Activated CD4-positive, alpha-beta memory T cell treated with anti-CD3 and anti-CD28 coated beads for 36 hours (primary cell): ENCODE measurements at regions not wholly inside any gene's neighbourhood (a gene's known extent, or its start where the extent isn't known, plus 50 kb on each side); places are given as distances from the start of the nearest gene placed in this dataset.

Experiments
- CTCF ChIA-PET: fragments of 350-600 bp; sonication (Branson Sonifier 250); formaldehyde crosslinking; loops from one replicate; lab custom pipeline; 2021; ENCODE audit warnings: antibody characterized with exemption, inconsistent platforms; lab: Charles Lee
- POLR2A ChIA-PET: fragments of 350-600 bp; sonication (Branson Sonifier 250); formaldehyde crosslinking; loops from one replicate; lab custom pipeline; 2021; ENCODE audit warnings: antibody characterized with exemption; lab: Charles Lee
- DNase-seq: peaks from one replicate; pipeline ENCODE4 v3.0.0-alpha.2; 2020
- H3K27ac Mint-ChIP-seq: one replicate; pipeline ENCODE4 v1.8.0; 2021; ENCODE audit warnings: mixed read lengths
- H3K27me3 Mint-ChIP-seq: one replicate; pipeline ENCODE4 v1.8.0; 2021; ENCODE audit warnings: mixed read lengths
- H3K36me3 Mint-ChIP-seq: one replicate; pipeline ENCODE4 v1.8.0; 2021; ENCODE audit warnings: mixed read lengths
- H3K4me1 Mint-ChIP-seq: one replicate; pipeline ENCODE4 v1.8.0; 2021; ENCODE audit warnings: low read depth, mixed read lengths
- H3K4me3 Mint-ChIP-seq: one replicate; pipeline ENCODE4 v1.8.0; 2021; ENCODE audit warnings: mild to moderate bottlenecking, mixed read lengths
- H3K9me3 Mint-ChIP-seq: one replicate; pipeline ENCODE4 v1.8.0; 2021; ENCODE audit warnings: mixed read lengths
- intact Hi-C: fragments of 100-400 bp; cut with micrococcal nuclease; formaldehyde crosslinking; loops from one replicate; pipeline ENCODE4 v1.15.1; 2023

DNA sequence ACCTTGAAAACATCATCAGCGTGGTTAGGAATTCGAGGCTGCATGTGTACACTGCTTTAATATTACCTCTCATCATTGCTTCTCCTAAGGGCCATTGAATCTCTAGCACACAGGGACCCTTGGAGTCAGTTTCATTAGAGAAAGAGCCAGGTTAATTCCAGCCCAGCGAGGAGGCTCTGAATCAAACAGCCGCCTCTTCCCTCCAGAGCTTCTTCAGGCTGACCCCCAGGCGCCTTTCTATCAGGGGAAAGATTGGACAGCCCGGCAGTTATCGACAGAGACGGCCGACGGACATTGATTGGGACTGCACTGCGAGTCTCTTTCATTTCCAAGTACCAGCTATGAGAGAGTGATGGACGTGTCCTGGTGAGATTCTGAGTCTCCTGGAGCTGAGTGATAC, 159.2 kb downstream of the ANKRD60 start:
- no peaks in the 10 kb centered on the region for H3K9me3 Mint-ChIP-seq
- no peak for DNase-seq
- H3K4me1 Mint-ChIP-seq, result no peaks in the 10 kb centered on the region
- ChIA-PET CTCF (no interaction called here), POLR2A (no interaction called here)
- H3K36me3 Mint-ChIP-seq, result no peaks in the 10 kb centered on the region
- no peak overlapping the region for H3K4me3 Mint-ChIP-seq
- intact Hi-C loops, result no loop called here
- peaks cover 8% of the 10 kb centered on the region for H3K27me3 Mint-ChIP-seq
- no peak overlapping the region for H3K27ac Mint-ChIP-seq

DNA sequence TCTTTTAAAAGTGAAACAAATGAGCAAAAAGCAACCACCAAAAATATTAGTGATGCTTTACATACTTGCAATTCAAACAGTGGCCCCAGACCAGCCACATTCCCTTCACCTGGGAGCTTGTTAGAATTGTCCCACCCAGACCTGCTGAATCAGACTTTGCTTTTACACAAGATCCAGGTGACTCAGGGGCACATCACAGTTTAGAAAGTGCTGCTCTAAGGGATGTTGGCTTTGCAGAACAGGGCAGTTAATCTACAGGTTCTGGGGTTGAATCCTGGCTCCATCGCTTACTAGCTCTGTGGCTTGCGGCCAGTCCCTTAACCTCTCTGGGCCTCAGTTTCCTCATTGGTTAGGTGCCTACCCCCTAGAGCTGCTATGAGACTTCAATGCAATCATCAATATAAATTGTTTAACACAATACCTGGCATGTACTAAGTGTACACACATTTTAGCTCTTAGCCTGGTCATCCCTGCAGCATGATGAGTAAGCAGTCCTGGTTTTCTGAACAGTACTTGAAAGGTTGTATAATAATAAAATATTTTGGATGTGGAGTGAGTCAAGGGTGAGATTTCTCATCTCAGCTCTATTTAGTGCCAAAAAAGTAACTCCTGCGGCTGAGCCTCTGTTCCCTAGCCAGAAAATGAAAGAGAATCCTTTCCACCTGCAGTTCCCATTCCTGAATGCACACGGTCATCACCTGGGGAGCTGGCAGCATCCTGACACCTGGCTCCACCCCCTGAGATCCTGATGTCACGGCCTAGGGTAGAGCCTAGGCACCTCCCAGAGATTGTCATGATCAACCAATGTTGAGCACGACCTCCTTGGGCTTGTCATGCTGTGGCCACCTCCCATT, 162.7 kb downstream of the ANKRD60 start:
- Mint-ChIP-seq H3K27me3 (peaks cover 6% of the 10 kb centered on the region), H3K27ac (no peak overlapping the region), H3K36me3 (no peaks in the 10 kb centered on the region), H3K4me3 (no peak overlapping the region), H3K9me3 (peaks cover 11% of the 10 kb centered on the region), H3K4me1 (no peaks in the 10 kb centered on the region)
- DNase-seq, result no peak
- CTCF ChIA-PET, result no interaction called here
- intact Hi-C loops, result no loop called here
- POLR2A ChIA-PET, result no interaction called here

DNA sequence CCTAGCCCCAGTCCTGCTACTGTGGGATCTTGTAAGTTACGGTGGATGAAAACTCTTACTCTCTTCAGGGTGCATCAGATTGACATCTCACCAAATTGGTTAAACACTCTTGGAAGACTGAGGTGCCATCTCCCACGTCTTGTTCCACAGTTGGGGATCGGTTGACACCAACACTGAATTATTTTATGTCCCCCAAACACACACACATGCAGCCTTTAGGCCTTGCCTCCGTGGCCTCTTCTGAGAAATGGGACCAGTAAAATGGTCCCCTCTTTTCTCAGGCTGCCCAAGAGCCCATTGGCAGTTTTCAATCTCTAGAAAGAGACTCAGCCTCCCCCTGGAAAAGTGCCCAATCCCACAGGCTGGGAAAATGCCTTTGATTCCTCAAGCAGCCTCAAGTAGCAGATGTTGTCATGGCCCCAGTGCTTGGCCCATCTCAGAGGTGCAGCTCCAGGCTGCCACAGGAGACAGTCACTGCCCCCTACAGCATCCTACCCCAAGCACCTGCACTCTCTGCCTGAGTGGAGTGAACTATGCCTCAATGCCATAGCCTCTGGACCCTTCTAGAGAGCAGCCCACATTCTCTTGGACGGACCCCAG, 163.9 kb downstream of the ANKRD60 start:
- CTCF ChIA-PET, result no interaction called here
- H3K27ac Mint-ChIP-seq, result no peak overlapping the region
- H3K9me3 Mint-ChIP-seq, result peaks cover 11% of the 10 kb centered on the region
- H3K4me1 Mint-ChIP-seq, result no peaks in the 10 kb centered on the region
- peaks cover 9% of the 10 kb centered on the region for H3K27me3 Mint-ChIP-seq
- H3K4me3 Mint-ChIP-seq, result no peak overlapping the region
- POLR2A ChIA-PET, result no interaction called here
- no peak for DNase-seq
- no peaks in the 10 kb centered on the region for H3K36me3 Mint-ChIP-seq
- intact Hi-C loops, result no loop called here

GRCh38 chr20:58059260-58059544, 169.3 kb downstream of the ANKRD60 start:
- ChIA-PET POLR2A (no interaction called here), CTCF (no interaction called here)
- Mint-ChIP-seq H3K36me3 (no peaks in the 10 kb centered on the region), H3K27me3 (peaks cover 28% of the 10 kb centered on the region), H3K27ac (no peak overlapping the region), H3K4me3 (no peak overlapping the region), H3K9me3 (peaks cover 11% of the 10 kb centered on the region), H3K4me1 (no peaks in the 10 kb centered on the region)
- intact Hi-C loops, result no loop called here
- DNase-seq, result no peak

DNA sequence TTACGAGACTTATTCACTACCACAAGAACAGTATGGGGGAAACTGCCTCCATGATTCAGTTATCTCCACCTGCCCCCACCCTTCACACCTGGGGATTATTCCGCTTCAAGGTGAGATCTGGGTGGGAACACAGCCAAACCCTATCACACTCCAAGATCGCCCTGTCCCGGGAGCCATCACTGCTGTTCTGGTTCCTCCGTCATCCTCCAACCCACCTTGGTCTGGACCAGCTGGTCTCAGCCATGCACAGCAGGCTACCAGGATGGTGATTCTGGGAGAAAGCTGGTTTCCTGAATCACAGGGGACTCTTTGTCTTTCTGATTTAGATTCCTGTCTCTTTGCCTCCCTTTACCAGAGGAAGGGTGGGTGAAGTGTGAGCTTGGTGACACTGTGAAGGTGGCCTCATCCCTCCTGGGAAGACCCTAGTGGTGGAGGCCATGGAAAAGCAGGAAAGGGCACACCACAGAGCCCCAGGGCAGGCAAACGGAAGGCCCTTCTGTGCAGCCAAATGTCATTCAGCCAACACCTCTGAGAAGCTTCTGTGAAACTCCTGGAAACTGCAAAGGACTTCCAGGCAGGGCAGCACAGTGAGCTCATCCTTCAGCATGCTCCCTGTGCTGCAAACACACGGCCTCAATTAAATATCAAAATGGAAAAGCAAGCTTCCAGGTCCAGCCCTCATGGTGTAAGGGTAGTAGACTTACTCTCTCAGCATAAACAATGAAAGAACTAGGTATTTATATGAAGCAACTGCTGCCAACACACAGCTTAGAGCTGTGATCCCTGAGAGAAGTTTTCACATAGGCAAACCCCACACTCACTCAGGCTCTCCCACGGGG, 169.8 kb downstream of the ANKRD60 start:
- Mint-ChIP-seq H3K9me3 (peaks cover 11% of the 10 kb centered on the region), H3K27me3 (peaks cover 30% of the 10 kb centered on the region), H3K4me3 (no peak overlapping the region), H3K27ac (no peak overlapping the region), H3K4me1 (no peaks in the 10 kb centered on the region), H3K36me3 (no peaks in the 10 kb centered on the region)
- CTCF ChIA-PET, result no interaction called here
- POLR2A ChIA-PET, result no interaction called here
- intact Hi-C loops, result no loop called here
- no peak for DNase-seq

DNA sequence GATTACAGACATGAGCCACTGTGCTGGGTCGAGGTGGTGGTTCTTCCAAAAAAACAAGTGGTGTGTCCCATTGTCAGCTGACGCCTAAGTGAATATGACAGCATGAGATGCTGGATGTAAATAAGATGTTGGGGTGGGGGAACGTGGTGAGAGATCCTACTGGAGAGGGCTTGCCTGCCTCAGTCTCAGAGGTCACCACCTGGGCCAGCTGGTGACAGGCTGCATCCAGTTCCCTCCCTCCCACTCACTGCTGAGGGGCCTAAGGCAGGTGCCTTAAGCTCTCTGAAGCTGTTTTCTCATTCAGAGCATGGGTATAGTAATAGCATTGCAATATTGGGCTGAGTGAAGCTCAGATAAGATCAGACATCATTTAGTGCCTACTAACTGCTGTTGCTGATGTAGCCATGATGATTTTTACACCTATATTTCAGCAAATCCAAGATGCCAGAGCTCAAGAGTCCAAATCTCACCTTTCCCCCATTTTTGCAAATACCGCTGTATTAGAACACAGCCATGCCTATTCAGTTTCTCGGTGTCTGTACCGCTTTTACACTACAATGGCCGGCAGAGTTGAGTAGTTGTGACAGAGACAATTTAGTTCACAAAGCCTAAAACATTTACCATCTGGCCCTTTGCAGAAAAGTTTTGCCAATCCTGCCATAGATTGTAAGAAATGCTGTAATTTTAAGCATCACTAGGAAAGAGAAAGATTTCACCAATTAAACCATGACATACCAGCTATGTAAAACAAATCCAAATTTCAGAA, 171.3 kb downstream of the ANKRD60 start:
- Mint-ChIP-seq H3K36me3 (no peaks in the 10 kb centered on the region), H3K4me1 (no peaks in the 10 kb centered on the region), H3K27ac (no peak overlapping the region), H3K4me3 (no peak overlapping the region), H3K27me3 (peaks cover 29% of the 10 kb centered on the region), H3K9me3 (peaks cover 1% of the 10 kb centered on the region)
- ChIA-PET CTCF (no interaction called here), POLR2A (no interaction called here)
- DNase-seq, result no peak
- intact Hi-C loops, result no loop called here

DNA sequence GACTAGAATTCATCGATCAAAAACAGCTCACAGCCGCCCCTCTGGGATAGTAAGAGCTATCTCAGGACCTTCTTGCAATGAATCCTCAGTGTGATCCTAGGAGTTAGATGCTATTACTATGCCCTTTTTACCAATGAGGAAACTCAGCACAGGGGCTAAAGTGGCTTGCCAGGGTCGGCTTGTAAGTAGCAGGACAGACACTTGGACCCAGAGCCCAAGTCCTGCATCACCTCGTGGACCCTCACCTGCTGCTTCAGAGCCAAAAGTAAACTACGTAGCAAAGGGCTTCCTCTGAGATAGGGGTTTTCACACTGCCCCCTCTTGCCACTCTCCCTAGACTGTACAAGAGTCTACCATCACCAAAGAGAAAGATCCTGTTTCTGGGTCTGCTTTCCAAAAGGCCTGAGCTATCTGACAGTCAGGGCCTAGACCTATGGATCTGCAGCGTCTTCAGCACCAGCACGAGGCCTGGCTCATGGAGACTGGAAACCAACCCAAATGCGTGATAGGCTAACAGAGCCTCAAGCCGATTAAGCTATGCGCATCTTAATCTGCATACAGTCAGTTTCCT, 172.3 kb downstream of the ANKRD60 start:
- Mint-ChIP-seq H3K36me3 (peaks cover 3% of the 10 kb centered on the region), H3K4me3 (no peak overlapping the region), H3K27ac (no peak overlapping the region), H3K4me1 (no peaks in the 10 kb centered on the region), H3K9me3 (peaks cover 9% of the 10 kb centered on the region), H3K27me3 (peaks cover 33% of the 10 kb centered on the region)
- POLR2A ChIA-PET, result no interaction called here
- CTCF ChIA-PET, result no interaction called here
- DNase-seq, result no peak
- intact Hi-C loops, result no loop called here

DNA sequence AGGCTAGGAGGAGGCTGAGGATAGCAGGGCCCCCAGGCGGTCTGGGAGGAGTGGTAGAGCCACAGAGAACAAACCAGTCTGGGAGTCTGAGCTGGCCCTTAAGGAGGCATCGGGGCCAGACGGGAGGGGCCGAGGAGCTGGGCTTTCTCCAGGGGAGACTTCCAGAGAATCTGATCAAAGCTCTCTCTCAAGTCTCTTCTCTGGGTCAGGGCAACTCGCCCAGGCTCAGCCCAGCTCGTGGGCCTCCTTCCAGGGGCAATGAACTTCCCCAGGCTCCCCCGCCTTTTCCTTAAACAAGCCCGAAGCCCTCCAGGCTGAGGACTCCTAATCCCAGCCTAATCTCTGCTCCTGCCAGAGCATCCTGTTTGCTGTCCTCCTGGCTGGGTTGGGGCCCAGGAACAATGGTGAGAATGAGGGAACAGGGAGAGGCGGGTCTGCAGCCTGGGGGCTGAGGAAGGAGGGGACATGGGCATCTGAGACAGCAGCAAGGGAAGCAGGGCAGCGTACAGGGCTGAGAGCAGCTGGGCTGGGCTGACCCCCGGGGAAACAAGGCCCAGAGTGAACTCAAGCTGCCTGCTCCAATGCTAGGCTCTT, 173.6 kb downstream of the ANKRD60 start:
- POLR2A ChIA-PET, result interaction anchor here (0.5 kb wide), 1 partner anchor 29 kb away, joined by 3 read pairs; no protein-coding TSS in a partner anchor
- intact Hi-C loops, result no loop called here
- peaks cover 36% of the 10 kb centered on the region for H3K27me3 Mint-ChIP-seq
- DNase-seq, result no peak
- H3K36me3 Mint-ChIP-seq, result peaks cover 3% of the 10 kb centered on the region
- H3K27ac Mint-ChIP-seq, result no peak overlapping the region
- peaks cover 15% of the 10 kb centered on the region for H3K9me3 Mint-ChIP-seq
- H3K4me1 Mint-ChIP-seq, result no peaks in the 10 kb centered on the region
- CTCF ChIA-PET, result no interaction called here
- no peak overlapping the region for H3K4me3 Mint-ChIP-seq

GRCh38 chr20:58054082-58054779, 174.2 kb downstream of the ANKRD60 start:
- intact Hi-C loops, result no loop called here
- peaks cover 15% of the 10 kb centered on the region for H3K9me3 Mint-ChIP-seq
- no peak overlapping the region for H3K4me3 Mint-ChIP-seq
- POLR2A ChIA-PET, result interaction anchor here (0.6 kb wide), 1 partner anchor 184 kb away, joined by 3 read pairs; no protein-coding TSS in a partner anchor
- no peak for DNase-seq
- no peaks in the 10 kb centered on the region for H3K4me1 Mint-ChIP-seq
- CTCF ChIA-PET, result no interaction called here
- H3K27ac Mint-ChIP-seq, result no peak overlapping the region
- H3K36me3 Mint-ChIP-seq, result peaks cover 3% of the 10 kb centered on the region
- H3K27me3 Mint-ChIP-seq, result peaks cover 32% of the 10 kb centered on the region

GRCh38 chr20:58053391-58054055, 174.9 kb downstream of the ANKRD60 start:
- CTCF ChIA-PET, result no interaction called here
- peaks cover 3% of the 10 kb centered on the region for H3K36me3 Mint-ChIP-seq

More at GRCh38 chr20:58053391-58054055, 174.9 kb downstream of the ANKRD60 start:
- Mint-ChIP-seq H3K27ac (no peak overlapping the region), H3K9me3 (peaks cover 15% of the 10 kb centered on the region), H3K27me3 (peaks cover 30% of the 10 kb centered on the region), H3K4me1 (no peaks in the 10 kb centered on the region), H3K4me3 (no peak overlapping the region)
- intact Hi-C loops, result no loop called here
- no peak for DNase-seq
- POLR2A ChIA-PET, result interaction anchor here (0.6 kb wide), 1 partner anchor 183 kb away, joined by 3 read pairs; no protein-coding TSS in a partner anchor
